Stimulated activated CD8-positive, alpha-beta memory T cell treated with anti-CD3 and anti-CD28 coated beads, Interleukin-12 subunit alpha, Interleukin-12 subunit beta, amount 100 ng/mL, for 1 hour (primary cell): ENCODE measurements at regions not wholly inside any gene's neighbourhood (a gene's known extent, or its start where the extent isn't known, plus 50 kb on each side); places are given as distances from the start of the nearest gene placed in this dataset.

Experiments
- DNase-seq: peaks from one replicate; pipeline ENCODE4 v3.0.0-alpha.2; 2020; ENCODE audit warnings: low read depth

DNA sequence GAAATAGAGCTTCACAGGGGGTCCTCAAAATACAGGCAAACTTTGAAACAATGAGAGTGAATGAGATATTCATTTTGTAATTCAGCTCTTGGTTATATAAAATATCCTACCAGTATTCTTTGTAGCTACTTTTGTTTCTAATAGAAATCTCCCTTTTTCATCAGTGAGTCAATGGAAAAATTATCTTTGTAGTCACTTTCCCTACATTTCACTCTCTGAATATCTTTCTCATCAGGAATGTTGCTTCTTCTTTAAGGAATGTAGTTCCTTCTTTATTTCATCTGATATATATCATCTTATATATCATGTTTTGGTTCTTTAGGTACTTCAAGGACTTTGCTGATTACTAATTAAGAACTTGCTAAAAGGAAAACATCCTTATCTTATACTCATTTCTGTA, 280.3 kb upstream of the NUDT12 start:
- no peak for DNase-seq

DNA sequence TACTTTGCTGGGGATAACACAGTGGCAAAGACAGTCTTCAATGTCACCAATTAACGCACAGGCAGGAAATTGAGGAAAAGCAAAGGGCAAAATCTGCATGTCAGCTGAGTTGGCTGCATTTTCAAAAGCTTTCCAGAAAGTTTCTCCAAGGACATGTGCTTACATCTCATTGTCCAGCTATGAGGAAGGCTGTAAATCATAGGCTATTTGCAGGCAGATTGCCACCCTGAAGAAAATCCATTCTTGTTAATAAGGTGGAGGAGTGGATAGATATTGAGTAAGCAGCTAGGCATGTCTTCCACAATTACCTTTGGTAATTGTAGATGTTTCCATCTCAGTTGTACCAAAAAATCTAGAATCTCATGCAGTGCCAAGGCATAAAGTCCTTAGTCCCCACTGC, 278.0 kb upstream of the NUDT12 start:
- DNase-seq, result no peak

DNA sequence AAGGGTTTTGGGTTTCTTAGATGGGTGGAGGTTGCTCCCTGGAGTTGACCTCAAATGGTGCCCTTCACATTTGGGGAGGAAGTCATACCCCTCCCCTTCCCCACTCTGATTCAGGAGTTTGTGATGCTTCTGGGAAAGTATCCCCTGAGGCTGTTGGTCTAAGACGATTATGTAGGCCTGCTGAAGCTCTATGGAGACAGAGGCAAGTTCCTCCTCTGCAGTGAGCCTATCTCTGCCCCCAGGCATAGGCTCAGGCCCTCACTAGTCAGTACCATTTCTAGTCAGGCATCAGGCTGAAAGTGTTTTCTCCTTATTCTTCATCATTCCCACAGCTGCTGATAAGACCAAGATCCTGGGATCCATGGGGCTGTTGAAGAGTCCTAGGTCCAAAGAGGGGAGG, 271.6 kb upstream of the NUDT12 start:
- no peak for DNase-seq

DNA sequence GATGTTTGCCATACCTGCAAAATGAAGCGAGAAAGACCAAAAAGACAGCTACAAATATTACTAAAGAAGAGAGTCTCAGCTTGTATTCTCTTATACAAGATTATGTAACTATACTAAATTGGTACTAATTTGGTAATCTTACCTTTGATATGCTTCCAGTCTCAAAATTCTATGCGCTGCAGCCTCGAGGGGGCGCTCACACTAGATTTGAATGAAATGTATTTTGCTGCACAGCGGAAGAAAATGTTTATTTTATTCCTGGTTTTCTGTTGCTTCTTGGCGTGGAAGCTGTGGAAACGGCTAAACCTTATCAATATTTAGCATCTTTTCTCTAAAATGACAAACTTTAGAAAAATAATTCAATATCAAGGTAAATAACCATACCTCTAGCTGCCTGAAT, 267.0 kb upstream of the NUDT12 start:
- no peak for DNase-seq

DNA sequence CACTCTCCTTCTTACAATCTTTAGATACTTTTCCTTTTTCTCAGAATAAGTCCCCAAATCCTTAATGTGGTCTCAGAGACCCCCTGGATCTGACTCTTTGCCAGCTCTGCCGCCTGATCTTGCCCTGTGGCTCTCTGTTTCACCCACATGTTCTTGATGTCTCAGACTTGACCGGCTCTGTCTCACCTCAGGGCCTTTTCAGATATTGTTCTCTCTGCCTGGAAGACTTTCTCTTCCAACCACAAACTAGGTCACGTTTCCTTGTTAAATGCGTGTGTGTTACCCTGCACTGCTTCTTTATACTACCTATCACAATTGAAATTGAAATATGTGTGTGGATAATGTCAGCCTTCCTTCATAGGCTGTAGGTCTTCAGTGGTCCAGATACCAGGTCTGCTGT, 265.4 kb upstream of the NUDT12 start:
- no peak for DNase-seq

DNA sequence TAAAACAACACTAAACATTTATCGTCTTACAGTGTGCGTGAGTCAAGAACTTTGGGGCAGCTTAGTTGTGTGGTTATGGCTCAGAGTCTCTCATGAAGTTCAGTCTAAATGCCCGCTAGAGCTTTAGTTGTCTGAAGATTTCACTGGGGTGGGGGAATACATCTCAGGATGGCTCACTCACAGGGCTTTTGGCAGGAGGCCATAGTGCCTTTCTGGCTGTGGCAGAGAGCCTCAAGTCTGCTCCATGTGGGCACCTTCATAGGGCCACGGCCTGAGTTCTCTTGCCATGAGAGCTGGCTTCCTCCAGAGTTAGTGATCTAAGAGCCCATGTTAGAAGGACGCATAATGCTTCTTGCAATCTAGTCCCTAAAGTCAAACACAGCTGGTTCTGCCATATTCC, 258.8 kb upstream of the NUDT12 start:
- DNase-seq, result no peak

DNA sequence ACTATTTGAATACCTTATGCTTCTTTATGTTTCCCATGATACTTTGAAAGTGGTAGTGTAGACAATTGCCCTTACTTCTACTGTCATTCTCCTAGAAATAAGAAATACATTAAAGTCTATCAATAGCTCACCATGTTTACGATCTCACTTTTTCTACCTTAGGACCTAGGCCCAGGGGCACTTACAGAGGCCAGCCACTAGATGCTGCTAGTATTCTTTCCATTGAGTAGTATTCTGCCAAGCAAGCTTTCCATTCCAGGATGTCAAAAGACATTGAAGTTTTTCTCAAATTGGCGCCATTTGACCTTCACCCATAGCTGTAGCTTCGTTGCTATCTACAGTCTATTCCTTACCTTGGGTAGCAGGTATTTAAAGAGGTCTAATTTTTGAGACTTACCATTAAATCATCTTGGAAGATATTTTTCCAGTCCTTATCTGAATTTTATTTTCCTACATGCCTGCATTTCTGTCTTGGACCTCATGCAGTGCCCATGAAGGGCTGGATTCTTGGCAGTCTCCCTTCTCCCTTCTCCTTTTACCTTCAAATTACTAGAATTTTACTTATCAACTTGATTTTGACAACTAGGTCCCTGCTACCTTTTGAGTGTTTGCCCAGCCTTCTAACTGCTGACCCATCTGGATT, 246.0 kb upstream of the NUDT12 start:
- no peak for DNase-seq

DNA sequence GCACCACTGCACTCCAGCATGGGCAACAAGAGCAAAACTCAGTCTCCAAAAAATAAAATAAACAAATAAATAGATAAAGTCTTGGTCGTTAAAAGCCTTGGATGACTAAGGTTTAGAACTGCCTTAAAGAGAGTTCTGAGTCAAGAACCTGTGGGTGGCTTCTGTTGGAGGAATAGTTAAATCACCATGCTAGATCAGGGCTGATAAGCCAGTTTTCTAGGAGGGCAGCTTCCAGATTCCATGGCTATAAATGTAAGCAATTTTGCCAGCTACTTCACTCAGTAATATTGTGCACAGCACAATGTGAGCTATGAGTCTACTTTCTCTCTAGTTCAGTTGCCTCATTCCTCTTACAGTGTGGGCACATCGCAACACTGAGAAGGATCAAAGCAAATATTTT, 242.1 kb upstream of the NUDT12 start:
- DNase-seq, result no peak

DNA sequence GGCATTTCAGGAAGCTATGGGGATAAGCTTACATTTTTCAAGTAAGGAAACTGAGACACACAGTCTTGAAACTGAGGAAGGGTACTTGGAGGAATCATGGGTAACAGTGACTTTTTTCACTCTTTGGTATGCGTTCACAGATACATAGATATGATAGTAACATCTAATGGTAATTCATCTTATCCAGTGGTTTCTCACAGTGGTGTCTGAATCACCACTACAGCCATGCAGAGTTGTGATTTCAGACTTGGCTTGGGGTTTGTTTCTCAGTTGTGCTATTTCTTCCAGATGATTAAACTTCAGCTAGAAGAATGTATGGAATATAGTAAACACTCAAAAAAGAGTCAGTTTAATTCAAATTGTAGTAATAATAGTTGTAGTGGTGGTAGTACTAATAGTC, 239.1 kb upstream of the NUDT12 start:
- no peak for DNase-seq

DNA sequence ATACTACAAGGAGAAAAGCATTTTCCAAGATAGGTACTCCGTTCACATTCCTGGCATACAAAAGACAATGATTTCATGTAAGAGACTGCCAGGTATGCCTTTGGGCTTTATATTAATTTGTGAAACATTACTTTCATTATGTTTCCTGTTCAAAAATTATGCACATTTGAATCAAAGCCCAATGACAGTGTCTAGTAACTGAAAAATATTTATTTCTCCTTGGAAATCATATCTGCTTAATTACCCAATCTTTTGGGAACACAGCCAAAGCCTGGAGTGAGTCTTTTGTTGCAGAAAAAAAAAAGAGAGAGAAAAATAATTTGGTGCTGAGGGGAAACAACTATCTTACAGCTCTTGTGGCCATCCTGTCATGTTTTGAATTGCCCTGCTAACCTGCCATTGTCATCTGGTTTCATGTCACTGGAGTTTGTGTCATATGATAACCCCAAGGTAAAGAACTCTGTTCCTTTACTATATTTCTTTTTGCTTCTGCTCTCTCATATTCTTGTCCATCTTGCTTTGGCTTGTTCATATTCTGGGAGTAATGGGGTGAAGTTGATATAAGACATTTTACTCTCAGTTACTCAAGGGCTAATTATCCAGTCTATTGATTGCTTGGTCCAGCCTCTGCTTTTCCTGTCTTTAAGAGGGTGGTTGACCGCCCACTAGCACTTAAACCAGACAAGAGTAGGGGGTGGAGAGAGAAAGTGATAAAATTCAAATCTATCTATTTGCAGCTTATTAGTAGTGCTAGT, 238.3 kb upstream of the NUDT12 start:
- DNase-seq, result no peak

DNA sequence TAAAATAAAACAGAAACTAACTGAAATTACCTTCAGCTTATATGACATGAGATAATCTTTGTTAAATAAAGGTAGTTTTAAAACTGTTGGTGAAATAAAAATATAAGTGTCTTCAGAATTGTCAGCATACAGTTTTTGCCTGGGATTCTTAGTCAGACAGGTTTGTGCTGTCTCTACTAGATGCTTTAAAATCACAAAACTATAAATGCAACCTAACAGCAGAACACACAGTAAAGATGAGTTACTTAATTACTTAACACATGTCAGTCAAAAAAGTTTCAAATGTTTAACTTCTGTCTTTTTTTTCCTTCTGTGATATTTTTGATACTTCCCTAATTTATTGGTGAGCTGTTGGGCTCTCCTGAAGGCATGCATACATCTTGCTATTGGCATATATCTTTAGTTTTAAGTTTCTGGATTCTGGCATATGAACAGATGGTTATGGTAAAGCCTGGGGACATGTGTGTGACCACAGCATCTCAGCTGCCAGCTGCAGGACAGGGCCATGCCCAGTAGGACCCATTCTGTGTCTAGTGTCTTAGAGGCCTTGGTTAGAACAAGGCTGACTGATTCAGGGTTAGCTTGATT, 231.1 kb upstream of the NUDT12 start:
- no peak for DNase-seq

DNA sequence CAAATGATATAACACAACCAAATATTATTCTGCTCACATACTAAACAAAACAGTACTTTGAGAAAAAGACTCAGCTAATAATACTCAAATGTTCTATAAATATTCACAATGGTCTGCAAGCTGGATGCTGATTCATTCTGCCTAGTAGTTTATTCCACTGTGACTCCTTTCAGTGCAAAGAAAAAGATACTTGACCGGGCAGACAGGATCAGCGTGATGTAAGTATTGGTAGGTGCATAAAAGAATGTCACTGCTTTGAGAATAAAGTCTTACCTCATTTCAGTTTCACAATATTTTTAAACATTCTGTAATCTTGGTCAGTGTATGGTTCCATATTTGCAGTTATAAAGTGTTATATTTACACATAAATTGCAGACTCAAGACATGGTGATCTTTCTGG, 223.0 kb upstream of the NUDT12 start:
- no peak for DNase-seq

DNA sequence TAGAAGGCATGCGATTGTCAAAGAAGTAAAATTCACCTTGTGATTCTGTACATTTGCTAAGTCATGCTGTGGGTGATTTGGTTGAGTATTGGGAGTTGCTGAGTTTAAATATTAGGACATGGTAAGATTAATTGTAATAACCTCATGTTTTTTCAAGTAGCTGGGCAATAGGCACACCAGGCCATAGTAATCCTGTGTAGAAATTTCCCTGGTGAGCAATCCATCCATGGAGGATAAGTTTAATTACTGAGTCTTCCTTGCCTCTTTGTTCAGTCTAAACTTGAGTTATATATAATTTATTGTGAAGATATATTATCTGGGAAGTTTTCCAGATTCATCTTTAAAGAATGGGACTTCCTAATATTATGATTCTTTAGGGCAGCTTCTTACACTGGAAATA, 221.1 kb upstream of the NUDT12 start:
- no peak for DNase-seq

DNA sequence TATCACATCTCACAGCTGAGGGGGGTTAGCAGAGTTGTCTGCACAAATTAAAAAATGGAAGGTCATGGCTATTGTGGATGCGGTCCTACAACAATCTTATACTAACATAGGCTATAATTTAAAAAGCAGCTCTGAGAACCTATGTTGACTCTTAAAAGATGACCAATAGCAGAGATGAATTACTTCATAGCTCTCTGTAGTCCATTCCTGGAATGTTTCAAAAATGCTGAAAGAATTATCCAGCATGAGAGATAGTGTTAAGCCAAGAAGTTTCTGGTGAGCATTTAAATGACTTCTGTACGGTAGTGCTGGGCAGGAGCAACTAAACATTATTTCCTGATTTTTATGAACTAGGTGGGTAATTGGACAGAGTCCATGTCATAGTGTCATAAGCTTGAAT, 218.2 kb upstream of the NUDT12 start:
- no peak for DNase-seq

DNA sequence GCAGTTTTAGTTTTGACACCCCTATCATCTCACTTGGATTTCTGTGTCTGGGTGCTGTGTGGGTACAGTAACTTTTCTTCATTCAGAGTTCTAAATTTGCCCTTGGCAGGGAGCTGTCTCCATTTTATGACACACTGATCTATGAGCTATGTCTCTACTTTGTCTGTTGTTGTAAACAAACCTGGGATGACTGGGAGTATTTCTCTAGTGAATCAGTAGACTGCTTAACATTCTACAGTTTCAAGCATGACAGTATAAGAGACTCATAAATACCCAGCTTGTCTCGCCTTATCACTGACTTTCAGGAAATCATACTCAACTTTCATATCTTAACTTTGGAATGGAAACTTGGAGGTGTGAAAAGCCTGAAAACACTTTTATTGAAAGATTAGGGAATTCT, 212.1 kb upstream of the NUDT12 start:
- DNase-seq, result no peak

DNA sequence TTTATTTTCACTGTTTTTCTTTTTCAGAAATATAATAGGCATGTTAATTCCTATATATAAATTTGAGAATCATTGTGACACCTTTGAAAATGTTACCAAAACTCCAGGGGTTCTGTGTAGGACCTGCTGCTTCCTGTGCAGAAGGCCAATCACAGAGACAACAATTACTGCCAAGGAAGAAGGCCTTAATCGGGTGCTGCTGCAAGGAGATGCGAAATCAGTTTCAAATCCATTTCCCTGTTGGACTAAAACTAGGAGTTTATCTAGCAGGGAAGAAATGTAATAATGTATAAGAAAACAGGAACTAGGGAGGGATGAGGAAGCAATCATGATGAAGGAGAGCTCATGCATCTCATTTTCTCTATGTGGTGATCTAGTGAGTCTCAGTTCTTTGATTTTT, 209.7 kb upstream of the NUDT12 start:
- DNase-seq, result no peak

DNA sequence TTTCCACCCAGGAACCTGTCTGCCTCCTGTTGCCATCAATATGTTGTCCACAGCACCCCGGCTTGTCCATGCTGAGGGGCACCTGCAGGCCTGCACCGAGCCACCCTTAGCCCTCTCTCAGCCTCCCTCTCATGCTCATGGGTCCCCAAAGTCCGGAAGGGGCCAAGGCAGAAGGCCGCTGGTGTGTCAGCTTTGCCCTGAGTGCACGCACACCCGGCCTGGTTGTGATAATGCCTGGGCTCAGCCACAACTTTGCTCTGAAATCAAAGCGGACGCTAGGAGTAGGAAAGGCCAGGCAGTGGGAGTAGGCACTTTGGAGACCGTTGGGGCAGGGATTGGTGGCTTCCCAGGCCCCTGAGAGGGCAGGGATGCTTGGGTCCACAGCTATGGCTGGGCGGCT, 201.8 kb upstream of the NUDT12 start:
- DNase-seq, result no peak

DNA sequence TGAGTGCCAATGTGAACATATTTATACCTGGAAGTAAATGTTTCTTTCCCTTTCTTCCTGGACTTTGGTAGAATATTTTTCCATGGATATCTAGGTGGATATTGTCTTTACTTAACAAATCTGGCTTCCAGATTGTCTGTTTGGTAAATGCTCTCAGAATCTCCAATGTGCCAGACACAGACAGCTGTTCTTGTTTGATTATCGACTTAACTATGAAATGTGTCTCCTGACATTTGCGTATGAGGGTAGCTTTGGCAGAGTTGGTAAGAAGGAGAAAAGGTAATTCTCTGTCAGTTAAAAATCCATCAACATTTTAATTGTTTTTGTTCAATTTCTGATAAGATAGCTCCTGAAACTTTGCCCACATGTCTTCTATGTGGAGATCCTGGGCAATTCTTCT, 196.4 kb upstream of the NUDT12 start:
- no peak for DNase-seq

DNA sequence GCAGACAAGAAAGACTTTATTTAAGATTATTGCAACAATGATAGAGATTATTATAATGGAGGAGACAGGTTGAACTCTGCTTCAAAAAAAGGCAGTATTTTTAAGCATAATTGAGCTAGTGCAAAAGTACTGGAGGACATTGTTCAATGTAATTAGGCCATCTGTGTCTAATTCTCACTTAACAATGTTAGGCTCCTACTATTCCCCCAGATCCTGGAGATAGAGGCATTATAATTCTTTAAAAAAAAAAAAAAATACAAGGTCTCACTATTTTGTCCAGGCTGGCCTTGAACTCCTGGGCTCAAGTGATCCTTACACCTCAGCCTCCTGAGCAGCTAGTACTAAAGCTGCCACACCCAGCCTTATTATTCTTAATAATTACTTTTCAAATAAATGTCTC, 193.4 kb upstream of the NUDT12 start:
- no peak for DNase-seq

DNA sequence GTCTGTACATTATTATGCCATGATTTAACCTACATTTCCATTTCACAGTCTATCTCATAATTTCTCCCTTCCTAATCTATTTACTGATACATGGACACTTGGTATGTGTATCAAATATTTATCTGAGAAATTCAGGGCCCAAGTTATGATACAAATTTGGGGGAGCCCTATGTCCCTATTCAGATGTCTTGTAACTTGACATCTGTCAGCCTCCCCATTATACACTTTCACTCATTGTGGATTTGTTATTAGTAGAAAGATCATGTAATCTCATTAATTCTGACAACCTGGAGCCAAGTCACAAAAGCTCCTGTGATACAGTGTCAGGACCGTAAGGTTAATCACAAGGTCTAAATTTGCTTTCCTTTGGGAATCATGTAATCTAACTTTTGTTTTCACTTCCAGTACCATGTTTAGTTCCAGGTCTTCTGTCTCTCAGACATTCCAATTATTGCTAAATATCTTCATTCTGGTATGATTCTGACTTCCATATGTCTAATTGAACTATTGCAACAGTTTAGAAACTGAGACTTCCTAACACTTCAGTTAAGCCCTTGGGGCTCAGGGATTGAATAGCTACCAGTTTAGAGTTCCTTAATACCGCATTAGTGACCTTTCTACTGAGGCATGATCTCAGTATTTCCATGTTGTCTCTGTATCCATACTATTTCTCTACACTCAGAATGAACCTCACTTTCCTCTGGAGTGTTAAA, 182.9 kb upstream of the NUDT12 start:
- no peak for DNase-seq

DNA sequence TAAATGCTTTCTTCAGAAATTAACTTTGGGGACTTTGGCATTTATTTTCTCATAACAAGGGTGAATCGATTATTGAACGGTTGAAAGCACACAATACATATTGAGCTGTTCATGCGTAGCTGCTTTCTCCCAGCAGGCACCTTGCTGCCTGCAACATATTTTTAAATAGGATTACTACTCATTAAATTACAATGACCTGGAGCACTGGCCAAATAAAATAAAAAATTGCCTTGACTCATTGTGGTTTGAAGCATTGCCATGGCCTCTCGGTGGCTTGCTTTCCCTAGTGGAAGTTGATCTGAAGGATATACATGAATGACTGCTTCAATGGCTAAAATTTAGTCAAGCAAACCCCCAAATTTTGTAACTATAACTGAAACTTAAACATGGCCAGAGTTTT, 181.6 kb upstream of the NUDT12 start:
- no peak for DNase-seq

DNA sequence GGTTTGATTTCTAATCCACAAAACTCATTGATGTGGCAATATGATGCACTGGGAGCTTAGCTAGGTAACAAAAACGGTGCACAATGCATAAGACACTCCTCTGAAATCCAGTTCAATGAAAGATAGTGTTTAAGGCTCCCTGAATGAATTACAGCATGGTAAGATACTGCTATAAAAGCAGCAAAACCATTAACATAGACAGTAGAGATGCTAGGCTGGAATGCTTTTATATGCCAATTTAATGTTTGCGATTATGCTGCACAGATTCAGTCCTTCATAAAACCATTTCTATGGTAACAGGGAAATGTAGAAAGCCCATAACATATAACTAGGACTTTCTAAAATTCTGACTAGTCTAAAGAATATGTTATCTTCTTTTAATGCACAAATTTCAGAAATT, 180.8 kb upstream of the NUDT12 start:
- no peak for DNase-seq

DNA sequence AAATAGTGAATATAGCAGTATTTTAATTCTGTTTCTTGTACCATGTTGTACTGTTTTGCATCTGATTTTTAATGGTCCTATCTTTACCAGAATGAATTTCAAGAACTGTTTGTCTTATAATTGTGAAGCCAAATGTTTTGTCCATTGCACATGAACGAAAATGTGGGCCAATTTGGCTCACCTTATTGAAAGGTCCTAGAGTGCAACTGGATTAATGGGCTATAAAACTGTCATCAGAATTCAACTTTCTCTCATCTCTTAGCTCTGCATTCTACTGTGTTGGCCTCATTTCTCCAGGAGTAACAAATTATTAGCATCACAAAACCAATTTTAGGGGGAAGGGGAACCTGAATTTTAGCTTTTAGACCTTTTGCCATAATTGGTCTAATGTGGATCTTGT, 179.4 kb upstream of the NUDT12 start:
- DNase-seq, result no peak
